Spleen (tissue), 11 donors: ENCODE measurements at regions not wholly inside any gene's neighbourhood (a gene's known extent, or its start where the extent isn't known, plus 50 kb on each side); places are given as distances from the start of the nearest gene placed in this dataset.

ENCODE experiments used
- DNase-seq: peaks from one replicate; pipeline ENCODE4 v3.0.0-alpha.2; 2020
- H3K27ac ChIP-seq, 8 donors: fragments of 200-600 bp; sonication (generic) in 7 of 8; 1 replicate in 4 of 8; 2 replicates in 4 of 8; pipeline versions ENCODE4 v1.5.0 to v1.8.0; 2016 to 2021; ENCODE audit warnings: inconsistent platforms in 4 of 8, mild to moderate bottlenecking in 4 of 8, moderate library complexity in 1 of 8
- H3K27me3 ChIP-seq, 7 donors: fragments of 200-600 bp; sonication (generic) in 6 of 7; replicated peaks in 1 of 7; 1 replicate in 4 of 7; 2 replicates in 3 of 7; pipeline versions ENCODE4 v1.5.0 to v1.8.0; 2016 to 2021; ENCODE audit warnings: inconsistent platforms in 3 of 7, mild to moderate bottlenecking in 1 of 7
- H3K36me3 ChIP-seq, 6 donors: fragments of 200-600 bp; sonication (generic) in 5 of 6; 1 replicate in 4 of 6; 2 replicates in 2 of 6; pipeline versions ENCODE4 v1.5.0 to v1.8.0; 2016 to 2021; ENCODE audit warnings: inconsistent platforms in 2 of 6
- H3K4me1 ChIP-seq, 6 donors: fragments of 200-600 bp; sonication (generic) in 5 of 6; 1 replicate in 3 of 6; 2 replicates in 3 of 6; pipeline versions ENCODE4 v1.5.0 to v1.8.0; 2016 to 2021; ENCODE audit warnings: inconsistent platforms in 3 of 6
- H3K4me3 ChIP-seq, 8 donors: fragments of 200-600 bp; sonication (generic) in 7 of 8; 1 replicate in 4 of 8; 2 replicates in 4 of 8; pipeline versions ENCODE4 v1.5.0 to v1.8.0; 2016 to 2021; ENCODE audit warnings: inconsistent platforms in 4 of 8, mild to moderate bottlenecking in 4 of 8, moderate library complexity in 2 of 8
- H3K9me3 ChIP-seq, 8 donors: fragments of 200-600 bp; sonication (generic) in 7 of 8; 1 replicate in 4 of 8; 2 replicates in 4 of 8; pipeline versions ENCODE4 v1.5.0 to v1.8.0; 2016 to 2021; ENCODE audit warnings: inconsistent platforms in 4 of 8
- POLR2A ChIP-seq, 3 donors: fragments of 450-650 bp; IDR thresholded peaks; one replicate each; pipeline ENCODE4 v1.5.1; 2017; ENCODE audit warnings: antibody characterized with exemption in 3 of 3, mild to moderate bottlenecking in 1 of 3
- POLR2AphosphoS5 ChIP-seq, 3 donors: sonication (generic); formaldehyde crosslinking; IDR thresholded peaks; one replicate each; pipeline ENCODE4 v1.5.1; 2017; ENCODE audit warnings: antibody characterized with exemption in 3 of 3
- WGBS, 5 donors: extraction: QIAGEN DNeasy Blood & Tissue Kit in 3 of 5; methylation state at CpG; one replicate each; pipeline versions ENCODE4 v1.1.5 to v1.1.7; 2013 to 2018; 5-methylcytosine and 5-hydroxymethylcytosine counted together
- intact Hi-C: fragments of 100-400 bp; cut with DNase I; formaldehyde crosslinking; loops from one replicate; pipeline ENCODE4 v1.15.0; 2023; ENCODE audit warnings: low total_unique reads
- TF ChIP-seq, protein P1 (sequence below), 11 experiments: fragments of 200-600 bp in 7 of 11; fragments of 450-650 bp in 4 of 11; sonication (generic) in 4 of 11; IDR thresholded peaks in 8 of 11; conservative IDR thresholded peaks in 3 of 11; 1 replicate in 7 of 11; 2 replicates in 4 of 11; pipeline versions ENCODE4 v1.4.0 to v1.8.0; 2016 to 2021; ENCODE audit warnings: antibody characterized with exemption in 11 of 11, inconsistent platforms in 4 of 11, mild to moderate bottlenecking in 1 of 11
- donor health status: healthy with polysubstance abuse.
- donor health status: DM: no; HTN: no; CAD: no; lungs with moderate emphysema.
- donor health status: DM: no; HTN: no; CAD: no.
- donor health status: Bipolar disorder and iron deficiency.
- donor health status: healthy.
- donor health status: DM: no; HTN: no; CAD: no.
- donor health status: DM: yes; HTN: yes; CAD: no.

DNA sequence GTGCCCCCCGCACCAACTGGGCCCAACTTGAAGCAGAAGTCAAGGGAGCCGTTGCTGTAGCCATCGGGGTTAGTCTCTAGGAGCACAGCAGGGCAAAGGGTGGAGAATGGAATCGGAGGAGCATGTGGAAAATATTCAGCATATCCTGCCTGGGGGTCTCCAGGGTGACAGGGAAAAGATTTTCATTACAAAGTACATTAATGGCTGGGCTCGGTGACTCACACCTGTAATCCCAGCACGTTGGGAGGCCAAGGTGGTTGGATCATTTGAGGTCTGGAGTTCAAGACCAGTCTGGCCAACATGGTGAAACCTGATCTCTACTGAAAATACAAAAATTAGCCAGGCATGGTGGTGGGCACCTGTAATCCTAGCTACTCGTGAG lies 53.8 kb upstream of the ABLIM1 start:
- Histone ChIP-seq H3K36me3 (no peaks in the 10 kb centered on the region), H3K9me3 (no peaks in the 10 kb centered on the region), H3K4me3 (no peak overlapping the region), H3K27me3 (peaks cover 0 to 24% (median 0%) of the 10 kb centered on the region in 7 donors), H3K27ac (no peak overlapping the region), H3K4me1 (no peaks in the 10 kb centered on the region)
- no peak for DNase-seq
- TF ChIP-seq POLR2AphosphoS5 (IDR thresholded peaks at IDR 0.05) (no peak), POLR2A (IDR thresholded peaks at IDR 0.05) (no peak)
- TF ChIP-seq, protein P1, sequence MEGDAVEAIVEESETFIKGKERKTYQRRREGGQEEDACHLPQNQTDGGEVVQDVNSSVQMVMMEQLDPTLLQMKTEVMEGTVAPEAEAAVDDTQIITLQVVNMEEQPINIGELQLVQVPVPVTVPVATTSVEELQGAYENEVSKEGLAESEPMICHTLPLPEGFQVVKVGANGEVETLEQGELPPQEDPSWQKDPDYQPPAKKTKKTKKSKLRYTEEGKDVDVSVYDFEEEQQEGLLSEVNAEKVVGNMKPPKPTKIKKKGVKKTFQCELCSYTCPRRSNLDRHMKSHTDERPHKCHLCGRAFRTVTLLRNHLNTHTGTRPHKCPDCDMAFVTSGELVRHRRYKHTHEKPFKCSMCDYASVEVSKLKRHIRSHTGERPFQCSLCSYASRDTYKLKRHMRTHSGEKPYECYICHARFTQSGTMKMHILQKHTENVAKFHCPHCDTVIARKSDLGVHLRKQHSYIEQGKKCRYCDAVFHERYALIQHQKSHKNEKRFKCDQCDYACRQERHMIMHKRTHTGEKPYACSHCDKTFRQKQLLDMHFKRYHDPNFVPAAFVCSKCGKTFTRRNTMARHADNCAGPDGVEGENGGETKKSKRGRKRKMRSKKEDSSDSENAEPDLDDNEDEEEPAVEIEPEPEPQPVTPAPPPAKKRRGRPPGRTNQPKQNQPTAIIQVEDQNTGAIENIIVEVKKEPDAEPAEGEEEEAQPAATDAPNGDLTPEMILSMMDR (IDR thresholded peaks at IDR 0.05 in 8 of 11, conservative IDR thresholded peaks at IDR 0.05 in 3 of 11) = no peak
- WGBS, 5 donors = 88 to 92% (median 89%) methylated on average over 7 of the region's 7 CpGs
- intact Hi-C loops = no loop called here

DNA sequence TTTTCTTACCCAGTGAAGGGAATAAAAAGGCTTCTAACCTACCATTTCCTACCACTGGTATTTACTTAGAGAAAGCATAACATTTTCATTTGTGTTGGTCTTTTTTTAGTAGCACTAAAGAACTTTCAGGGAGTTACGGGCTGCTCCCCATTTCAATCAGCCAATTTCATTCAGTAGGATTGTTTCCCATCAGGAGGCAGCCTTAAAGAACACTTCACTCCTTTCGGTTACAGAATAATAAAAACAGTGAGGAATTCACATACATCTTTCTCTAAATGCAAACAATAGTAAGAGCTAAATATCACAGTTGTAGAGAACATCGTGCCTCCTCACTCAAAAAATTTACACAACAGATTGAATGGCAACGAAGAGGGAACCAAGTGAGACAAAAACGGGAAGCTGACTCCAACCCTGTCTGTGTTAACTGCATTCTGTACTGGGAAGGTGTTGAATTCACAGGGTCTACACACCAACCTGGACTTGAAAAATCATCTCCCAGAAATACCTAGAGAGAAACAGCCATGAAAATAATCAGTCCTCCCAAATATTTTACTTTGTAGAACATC lies 55.5 kb upstream of the ABLIM1 start:
- WGBS, 5 donors = 53 to 66% (median 60%) methylated on average over 5 of the region's 5 CpGs
- DNase-seq = no peak
- Histone ChIP-seq H3K27me3 (peaks cover 0 to 24% (median 0%) of the 10 kb centered on the region in 7 donors), H3K4me1 (no peaks in the 10 kb centered on the region), H3K27ac (no peak overlapping the region), H3K9me3 (no peaks in the 10 kb centered on the region), H3K4me3 (no peak overlapping the region), H3K36me3 (no peaks in the 10 kb centered on the region)
- TF ChIP-seq, protein P1 (IDR thresholded peaks at IDR 0.05 in 8 of 11, conservative IDR thresholded peaks at IDR 0.05 in 3 of 11) = no peak
- TF ChIP-seq POLR2AphosphoS5 (IDR thresholded peaks at IDR 0.05) (no peak), POLR2A (IDR thresholded peaks at IDR 0.05) (no peak)
- intact Hi-C loops = no loop called here

DNA sequence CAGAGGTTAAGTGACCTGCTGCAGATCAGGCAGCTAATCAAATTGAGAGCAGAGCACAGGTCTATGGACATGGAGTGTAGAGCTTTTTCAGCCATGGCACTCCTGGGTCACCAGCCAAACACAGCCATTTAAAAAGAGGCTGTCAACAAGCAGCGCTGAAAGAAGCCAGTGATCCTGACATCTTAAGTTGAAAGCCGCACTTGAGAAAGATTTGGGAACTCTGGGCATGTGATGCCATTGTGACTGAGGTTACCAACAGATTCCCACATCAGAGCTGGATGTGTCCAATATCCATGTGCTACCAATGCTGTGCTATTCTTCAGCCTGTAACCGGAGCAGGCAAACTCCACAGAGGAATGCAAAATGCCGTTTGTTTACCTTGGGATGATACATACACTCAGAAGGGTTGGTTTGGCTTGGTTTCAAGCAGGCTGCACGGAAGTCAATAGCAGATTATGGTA lies 56.2 kb upstream of the ABLIM1 start:
- intact Hi-C loops = no loop called here
- TF ChIP-seq POLR2AphosphoS5 (IDR thresholded peaks at IDR 0.05) (no peak), POLR2A (IDR thresholded peaks at IDR 0.05) (no peak)
- TF ChIP-seq, protein P1 (IDR thresholded peaks at IDR 0.05 in 8 of 11, conservative IDR thresholded peaks at IDR 0.05 in 3 of 11) = no peak
- no peaks in the 10 kb centered on the region for H3K4me1 ChIP-seq
- WGBS, 5 donors = 78 to 87% (median 84%) methylated on average over 5 of the region's 5 CpGs
- H3K27ac ChIP-seq = no peak overlapping the region
- H3K9me3 ChIP-seq = no peaks in the 10 kb centered on the region
- H3K36me3 ChIP-seq = no peaks in the 10 kb centered on the region
- no peak for DNase-seq
- no peak overlapping the region for H3K4me3 ChIP-seq
- H3K27me3 ChIP-seq = peaks cover 0 to 24% (median 0%) of the 10 kb centered on the region in 7 donors

DNA sequence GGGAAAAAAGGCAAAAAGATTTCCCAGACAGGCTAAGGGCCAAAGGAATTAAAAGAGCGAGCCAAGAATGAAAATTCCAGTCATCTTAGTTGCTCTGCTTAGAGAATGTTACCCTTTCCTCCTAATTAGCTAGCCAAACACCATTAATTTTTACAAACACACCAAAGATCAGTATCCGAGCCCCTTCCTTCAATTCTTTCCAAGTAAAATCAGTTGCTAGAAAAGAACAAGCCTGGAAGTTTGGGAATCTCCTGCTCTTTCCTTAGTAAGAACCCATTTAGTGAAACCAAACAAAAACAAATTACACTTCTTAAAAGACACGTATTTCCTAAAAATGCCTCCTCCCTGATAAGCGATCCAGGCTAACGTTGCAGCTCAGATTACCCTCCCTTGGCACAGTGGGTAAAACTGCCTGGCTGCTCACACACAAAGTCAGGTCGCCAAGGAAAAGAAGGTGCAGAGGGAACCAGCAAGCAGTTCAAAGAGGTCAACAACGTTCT lies 57.1 kb upstream of the ABLIM1 start:
- Histone ChIP-seq H3K36me3 (no peaks in the 10 kb centered on the region), H3K4me3 (no peak overlapping the region), H3K27ac (no peak overlapping the region), H3K4me1 (no peaks in the 10 kb centered on the region), H3K27me3 (peaks cover 0 to 24% (median 0%) of the 10 kb centered on the region in 7 donors), H3K9me3 (no peaks in the 10 kb centered on the region)
- TF ChIP-seq, protein P1 (IDR thresholded peaks at IDR 0.05 in 8 of 11, conservative IDR thresholded peaks at IDR 0.05 in 3 of 11) = no peak
- no peak for TF ChIP-seq POLR2AphosphoS5 (IDR thresholded peaks at IDR 0.05)
- TF ChIP-seq POLR2A (IDR thresholded peaks at IDR 0.05) = no peak
- WGBS, 5 donors = 40 to 69% (median 56%) methylated on average over 7 of the region's 7 CpGs
- intact Hi-C loops = no loop called here
- no peak for DNase-seq
